Ovary (tissue), 7 donors: ENCODE measurements at regions not wholly inside any gene's neighbourhood (a gene's known extent, or its start where the extent isn't known, plus 50 kb on each side); places are given as distances from the start of the nearest gene placed in this dataset.

Experiments
- DNase-seq, 5 donors: peaks; one replicate each; pipeline ENCODE4 v3.0.0-alpha.2; 2019 to 2020
- H3K27ac ChIP-seq, 2 donors: fragments of 200-600 bp; one replicate each; pipeline versions ENCODE4 v1.5.1 to v1.8.0; 2019 to 2022
- H3K27me3 ChIP-seq: fragments of 200-600 bp; one replicate; pipeline ENCODE4 v1.8.0; 2022
- H3K36me3 ChIP-seq: fragments of 200-600 bp; sonication (generic); one replicate; pipeline ENCODE4 v1.5.1; 2019
- H3K4me1 ChIP-seq: one replicate; pipeline ENCODE4 v1.8.1; 2013; ENCODE audit warnings: mild to moderate bottlenecking, moderate library complexity; ENCODE audit not compliant: insufficient read depth
- H3K4me3 ChIP-seq: fragments of 200-600 bp; sonication (generic); one replicate; pipeline ENCODE4 v1.5.1; 2017
- H3K9me3 ChIP-seq, 2 donors: fragments of 200-600 bp in 1 of 2; sonication (generic) in 1 of 2; one replicate each; pipeline versions ENCODE4 v1.5.1 to v1.8.1; 2013 to 2019; ENCODE audit warnings: mild to moderate bottlenecking in 1 of 2, moderate library complexity in 1 of 2
- EP300 ChIP-seq: sonication (generic); formaldehyde crosslinking; IDR thresholded peaks from one replicate; pipeline ENCODE4 v1.6.1; 2017; ENCODE audit warnings: antibody characterized with exemption
- POLR2A ChIP-seq: fragments of 450-650 bp; IDR thresholded peaks from one replicate; pipeline ENCODE4 v1.6.1; 2017; ENCODE audit warnings: antibody characterized with exemption, mild to moderate bottlenecking, moderate library complexity
- WGBS, 3 donors: extraction: QIAGEN DNeasy Blood & Tissue Kit in 1 of 3; methylation state at CpG; one replicate each; pipeline versions ENCODE4 v1.1.5 to v1.1.7; 2013 to 2017; 5-methylcytosine and 5-hydroxymethylcytosine counted together
- intact Hi-C, 4 donors: fragments of 100-400 bp; cut with DNase I; formaldehyde crosslinking; loops; one replicate each; pipeline versions ENCODE4 v1.11.0 to v1.15.1; 2022 to 2023
- TF ChIP-seq, protein P1 (sequence below), 3 donors: fragments of 450-650 bp in 2 of 3; fragments of 200-600 bp in 1 of 3; IDR thresholded peaks; one replicate each; pipeline versions ENCODE4 v1.5.1 to v1.8.0; 2016 to 2022; ENCODE audit warnings: antibody characterized with exemption in 3 of 3, mild to moderate bottlenecking in 1 of 3
- donor health status: DM: no; HTN: no; CAD: no; lungs with moderate emphysema.
- donor health status: DM: no; HTN: no; CAD: no.
- donor health status: Bipolar disorder and iron deficiency.
- donor health status: DM: no; HTN: no; CAD: no.
- donor health status: DM: yes; HTN: yes; CAD: no.

DNA sequence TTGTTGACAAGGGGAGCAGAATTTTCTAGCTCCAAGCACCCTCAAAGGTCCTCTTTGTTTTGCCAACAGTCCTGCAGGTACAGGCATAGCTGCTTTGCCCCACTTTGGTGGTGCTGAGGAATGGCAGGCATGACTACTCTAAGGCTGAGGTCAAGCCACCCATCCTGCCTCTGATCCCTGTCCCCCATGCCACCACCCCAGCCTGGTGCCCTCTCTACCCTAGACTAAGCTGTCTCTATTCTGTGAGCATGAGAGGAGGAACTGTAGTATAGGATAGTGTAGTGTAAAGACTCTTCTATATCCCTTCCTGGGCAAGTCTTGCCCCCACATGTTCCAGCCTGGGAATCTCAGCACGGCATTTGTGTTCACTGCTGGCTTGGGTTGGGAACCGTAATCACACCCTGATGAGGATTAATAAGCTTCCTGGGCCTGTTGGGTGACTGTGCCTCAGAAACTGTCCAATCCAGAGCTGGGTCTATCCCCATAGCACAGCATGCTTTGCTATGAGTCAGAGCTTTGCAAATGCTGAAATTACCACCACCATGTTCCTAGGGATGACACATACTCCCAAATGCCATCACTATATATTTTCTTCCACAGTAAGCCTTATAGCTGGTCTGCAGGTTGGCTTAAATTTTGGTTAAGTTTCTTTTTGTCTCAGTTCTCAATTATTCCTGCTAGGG is 105.7 kb upstream of the PPP2R5A start:
- H3K36me3 ChIP-seq, result no peaks in the 10 kb centered on the region
- H3K27ac ChIP-seq, result no peak overlapping the region
- intact Hi-C loops, result no loop called here
- H3K27me3 ChIP-seq, result no peaks in the 10 kb centered on the region
- DNase-seq, result no peak
- H3K9me3 ChIP-seq, result no peaks in the 10 kb centered on the region
- H3K4me1 ChIP-seq, result no peaks in the 10 kb centered on the region
- 77 to 95% (median 87%) methylated on average over 2 of the region's 2 CpGs for WGBS, 3 donors
- H3K4me3 ChIP-seq, result no peak overlapping the region
- no peak for TF ChIP-seq EP300
- TF ChIP-seq POLR2A, result no peak
- TF ChIP-seq, protein P1, sequence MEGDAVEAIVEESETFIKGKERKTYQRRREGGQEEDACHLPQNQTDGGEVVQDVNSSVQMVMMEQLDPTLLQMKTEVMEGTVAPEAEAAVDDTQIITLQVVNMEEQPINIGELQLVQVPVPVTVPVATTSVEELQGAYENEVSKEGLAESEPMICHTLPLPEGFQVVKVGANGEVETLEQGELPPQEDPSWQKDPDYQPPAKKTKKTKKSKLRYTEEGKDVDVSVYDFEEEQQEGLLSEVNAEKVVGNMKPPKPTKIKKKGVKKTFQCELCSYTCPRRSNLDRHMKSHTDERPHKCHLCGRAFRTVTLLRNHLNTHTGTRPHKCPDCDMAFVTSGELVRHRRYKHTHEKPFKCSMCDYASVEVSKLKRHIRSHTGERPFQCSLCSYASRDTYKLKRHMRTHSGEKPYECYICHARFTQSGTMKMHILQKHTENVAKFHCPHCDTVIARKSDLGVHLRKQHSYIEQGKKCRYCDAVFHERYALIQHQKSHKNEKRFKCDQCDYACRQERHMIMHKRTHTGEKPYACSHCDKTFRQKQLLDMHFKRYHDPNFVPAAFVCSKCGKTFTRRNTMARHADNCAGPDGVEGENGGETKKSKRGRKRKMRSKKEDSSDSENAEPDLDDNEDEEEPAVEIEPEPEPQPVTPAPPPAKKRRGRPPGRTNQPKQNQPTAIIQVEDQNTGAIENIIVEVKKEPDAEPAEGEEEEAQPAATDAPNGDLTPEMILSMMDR (IDR thresholded peaks at IDR 0.05), result no peak

DNA sequence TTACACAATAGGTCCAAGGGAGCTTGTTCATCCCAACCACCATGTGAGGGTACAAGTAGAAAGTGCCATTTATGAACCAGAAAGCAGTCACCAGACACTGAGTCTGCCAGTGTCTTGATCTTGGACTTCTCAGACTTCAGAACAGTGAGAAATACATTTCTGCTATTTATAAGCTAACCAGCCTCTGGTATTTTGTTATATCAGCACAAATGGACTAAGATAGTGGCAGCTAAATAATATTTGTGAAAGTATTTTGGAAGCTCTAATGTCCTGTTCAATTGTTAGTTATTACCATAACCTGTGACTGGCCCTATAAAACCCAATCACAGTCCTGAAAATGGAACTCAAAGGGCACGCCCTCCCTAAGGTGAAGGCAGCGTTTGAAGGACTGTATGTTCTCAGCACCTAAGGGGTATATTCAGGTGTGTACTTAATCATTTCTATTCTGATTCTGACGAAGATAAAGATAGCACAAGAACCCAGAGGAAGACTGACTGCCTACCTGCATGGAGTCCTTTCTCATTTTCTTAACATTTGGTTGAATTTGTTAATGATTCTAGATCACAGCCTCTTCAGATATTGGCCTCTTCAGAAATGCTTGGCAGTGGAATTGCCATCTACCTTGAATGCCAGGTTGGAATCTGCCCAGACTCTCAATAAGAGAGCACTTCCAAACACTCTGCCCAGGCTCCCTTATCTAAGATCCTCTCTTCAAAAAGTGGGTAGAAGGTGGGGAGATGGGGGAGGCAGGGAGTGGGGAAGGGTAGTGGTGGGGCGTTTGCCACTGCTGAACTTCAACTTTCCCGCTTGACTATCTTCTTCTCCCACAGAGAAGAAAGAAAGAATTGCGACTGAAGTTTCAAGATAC is 104.0 kb upstream of the PPP2R5A start:
- intact Hi-C loops, result no loop called here
- Histone ChIP-seq H3K9me3 (no peaks in the 10 kb centered on the region), H3K4me1 (no peaks in the 10 kb centered on the region), H3K4me3 (no peak overlapping the region), H3K36me3 (no peaks in the 10 kb centered on the region), H3K27ac (no peak overlapping the region), H3K27me3 (no peaks in the 10 kb centered on the region)
- TF ChIP-seq, protein P1 (IDR thresholded peaks at IDR 0.05), result no peak
- TF ChIP-seq EP300 (no peak), POLR2A (no peak)
- WGBS, 3 donors, result 88 to 96% (median 92%) methylated on average over 6 of the region's 6 CpGs
- DNase-seq, result no peak

DNA sequence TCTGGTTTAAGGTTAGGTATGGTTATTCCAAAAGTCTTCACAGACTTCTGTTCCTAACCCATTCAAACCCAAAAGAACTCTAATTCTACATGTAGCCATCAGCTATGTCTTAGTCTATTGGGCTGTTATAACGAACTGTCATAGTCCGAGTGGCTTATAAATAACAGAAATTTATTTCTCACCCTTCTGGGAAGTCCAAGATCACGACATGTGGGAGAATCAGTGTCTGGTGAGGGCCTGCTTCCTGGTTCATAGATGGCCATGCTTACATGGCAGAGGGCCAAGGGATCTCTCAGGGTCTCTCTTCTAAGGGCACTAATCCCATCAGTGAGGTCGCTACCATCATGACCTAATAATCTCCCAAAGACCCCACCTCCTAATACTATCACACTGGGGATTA is 103.0 kb upstream of the PPP2R5A start:
- Histone ChIP-seq H3K4me3 (no peak overlapping the region), H3K9me3 (no peaks in the 10 kb centered on the region), H3K27ac (no peak overlapping the region), H3K4me1 (no peaks in the 10 kb centered on the region), H3K36me3 (no peaks in the 10 kb centered on the region), H3K27me3 (no peaks in the 10 kb centered on the region)
- 91 to 94% (median 94%) methylated on average over 4 of the region's 4 CpGs for WGBS, 3 donors
- TF ChIP-seq EP300 (no peak), POLR2A (no peak)
- TF ChIP-seq, protein P1 (IDR thresholded peaks at IDR 0.05), result no peak
- no peak for DNase-seq
- intact Hi-C loops, result no loop called here

DNA sequence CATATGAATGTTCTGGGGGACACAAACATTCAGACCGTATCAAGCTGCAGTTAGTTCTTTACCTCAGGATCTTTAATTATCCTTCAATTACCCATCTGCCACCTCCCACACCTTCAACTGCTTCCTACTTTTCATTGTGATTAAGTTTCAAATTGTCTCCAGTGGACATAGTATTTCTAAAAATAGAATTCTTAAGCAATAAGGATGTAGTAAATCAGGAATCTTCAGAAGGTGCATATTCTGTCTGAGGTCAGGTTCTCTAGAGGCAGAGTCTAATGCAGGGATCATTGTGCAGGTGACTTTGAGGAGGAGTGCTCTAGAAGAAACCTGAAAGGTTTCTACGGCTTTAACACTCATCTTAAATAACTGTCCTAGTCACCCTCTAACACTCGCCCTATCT is 102.6 kb upstream of the PPP2R5A start:
- H3K4me1 ChIP-seq, result no peaks in the 10 kb centered on the region
- 84 to 87% (median 85%) methylated on average over 3 of the region's 3 CpGs for WGBS, 3 donors
- no peaks in the 10 kb centered on the region for H3K9me3 ChIP-seq
- TF ChIP-seq, protein P1 (IDR thresholded peaks at IDR 0.05), result no peak
- TF ChIP-seq POLR2A (no peak), EP300 (no peak)
- H3K36me3 ChIP-seq, result no peaks in the 10 kb centered on the region
- no peak overlapping the region for H3K27ac ChIP-seq
- DNase-seq, result no peak
- H3K4me3 ChIP-seq, result no peak overlapping the region
- H3K27me3 ChIP-seq, result no peaks in the 10 kb centered on the region
- intact Hi-C loops, result no loop called here
